Choroid plexus epithelial cell (primary cell): ENCODE measurements at regions not wholly inside any gene's neighbourhood (a gene's known extent, or its start where the extent isn't known, plus 50 kb on each side); places are given as distances from the start of the nearest gene placed in this dataset.

Experiments
- DNase-seq: peaks from one replicate; pipeline ENCODE4 v3.0.0-alpha.2; 2010; ENCODE audit warnings: low read depth
- H3K4me3 ChIP-seq: 2 replicates; pipeline ENCODE4 v1.5.1; 2011; ENCODE audit warnings: low read depth, mild to moderate bottlenecking, control low read depth, low read length, moderate library complexity
- TF ChIP-seq, protein P1 (sequence below): conservative IDR thresholded peaks from 2 replicates; pipeline ENCODE4 v1.5.1; 2011; ENCODE audit warnings: low read depth, mild to moderate bottlenecking, control low read depth, inconsistent platforms, low read length, moderate library complexity

DNA sequence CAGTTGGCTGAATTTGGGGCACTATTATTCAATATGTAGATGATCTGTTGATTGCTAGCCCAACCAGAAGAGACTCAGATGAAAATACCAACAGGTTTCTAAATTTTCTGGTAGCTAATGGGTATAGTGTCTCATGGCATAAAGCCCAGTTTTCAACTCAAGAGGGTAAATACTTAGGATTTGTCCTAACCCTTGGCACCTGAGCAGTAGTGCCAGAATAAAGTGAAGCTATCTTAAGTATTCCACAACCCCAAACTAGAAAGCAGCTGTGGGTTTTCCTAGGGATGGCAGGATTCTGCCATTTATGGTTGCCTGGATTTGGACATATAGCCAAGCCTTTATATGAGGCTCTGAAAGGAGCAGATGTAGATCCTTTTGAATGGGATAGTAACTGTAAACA is 119.0 kb downstream of the AGTR2 start:
- TF ChIP-seq, protein P1, sequence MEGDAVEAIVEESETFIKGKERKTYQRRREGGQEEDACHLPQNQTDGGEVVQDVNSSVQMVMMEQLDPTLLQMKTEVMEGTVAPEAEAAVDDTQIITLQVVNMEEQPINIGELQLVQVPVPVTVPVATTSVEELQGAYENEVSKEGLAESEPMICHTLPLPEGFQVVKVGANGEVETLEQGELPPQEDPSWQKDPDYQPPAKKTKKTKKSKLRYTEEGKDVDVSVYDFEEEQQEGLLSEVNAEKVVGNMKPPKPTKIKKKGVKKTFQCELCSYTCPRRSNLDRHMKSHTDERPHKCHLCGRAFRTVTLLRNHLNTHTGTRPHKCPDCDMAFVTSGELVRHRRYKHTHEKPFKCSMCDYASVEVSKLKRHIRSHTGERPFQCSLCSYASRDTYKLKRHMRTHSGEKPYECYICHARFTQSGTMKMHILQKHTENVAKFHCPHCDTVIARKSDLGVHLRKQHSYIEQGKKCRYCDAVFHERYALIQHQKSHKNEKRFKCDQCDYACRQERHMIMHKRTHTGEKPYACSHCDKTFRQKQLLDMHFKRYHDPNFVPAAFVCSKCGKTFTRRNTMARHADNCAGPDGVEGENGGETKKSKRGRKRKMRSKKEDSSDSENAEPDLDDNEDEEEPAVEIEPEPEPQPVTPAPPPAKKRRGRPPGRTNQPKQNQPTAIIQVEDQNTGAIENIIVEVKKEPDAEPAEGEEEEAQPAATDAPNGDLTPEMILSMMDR = no peak
- DNase-seq = no peak
- no peak overlapping the region for H3K4me3 ChIP-seq

DNA sequence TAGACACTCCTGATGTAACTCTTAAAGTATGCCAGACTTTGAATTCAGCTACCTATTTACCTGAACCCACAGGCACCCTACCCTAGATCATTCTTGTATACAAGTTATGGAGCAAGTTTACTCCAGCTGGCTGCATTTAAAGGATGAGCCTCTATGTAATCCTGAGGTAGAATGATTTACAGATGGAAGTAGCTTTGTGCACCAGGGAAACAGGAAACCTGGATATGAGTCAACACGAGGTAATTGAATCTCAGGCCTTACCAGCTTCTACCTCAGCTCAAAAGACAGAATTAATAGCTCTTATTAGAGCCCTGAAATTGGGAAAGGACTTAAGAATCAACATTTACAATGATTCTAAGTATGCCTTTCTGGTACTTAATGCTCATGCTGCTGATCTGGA is 119.8 kb downstream of the AGTR2 start:
- no peak overlapping the region for H3K4me3 ChIP-seq
- TF ChIP-seq, protein P1 = no peak
- DNase-seq = no peak

DNA sequence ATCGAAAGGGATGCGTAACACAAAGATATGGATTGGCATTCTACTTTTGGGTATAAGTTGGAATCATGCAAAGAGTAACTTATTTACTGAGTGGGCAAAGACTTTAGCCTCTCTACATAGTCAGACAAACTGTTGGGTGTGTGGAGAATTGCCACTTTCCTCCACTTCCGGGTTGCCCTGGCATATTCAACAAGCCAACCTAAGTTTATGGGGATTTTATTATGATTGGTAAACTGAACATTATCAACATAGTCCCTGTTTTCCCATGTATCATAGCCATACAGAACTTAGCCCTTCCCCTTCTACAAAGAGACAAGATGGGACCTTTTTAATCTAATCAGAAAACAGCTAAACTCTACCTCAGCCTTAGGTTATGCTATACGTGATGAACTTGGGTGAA is 121.6 kb downstream of the AGTR2 start:
- no peak overlapping the region for H3K4me3 ChIP-seq
- TF ChIP-seq, protein P1 = no peak
- DNase-seq = no peak

DNA sequence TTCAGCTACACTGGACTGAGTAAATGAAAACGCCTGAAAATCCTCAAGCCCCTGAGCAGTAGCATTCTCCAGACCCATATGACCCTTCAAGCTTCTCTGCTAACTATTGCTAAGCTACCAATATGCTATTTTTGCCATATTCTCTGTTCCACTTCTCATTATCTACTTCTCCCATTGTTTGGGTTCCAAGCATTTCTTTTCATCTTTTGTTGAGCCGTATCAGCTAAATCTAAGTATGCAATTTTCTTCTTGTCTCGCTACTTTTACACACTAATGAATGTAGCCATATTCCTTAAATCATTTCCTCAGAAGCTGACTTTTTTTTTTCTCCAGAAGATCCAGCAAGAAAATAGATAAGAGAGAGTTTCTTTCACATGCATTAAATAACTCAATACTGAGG is 128.4 kb downstream of the AGTR2 start:
- H3K4me3 ChIP-seq = no peak overlapping the region
- TF ChIP-seq, protein P1 = no peak
- no peak for DNase-seq

DNA sequence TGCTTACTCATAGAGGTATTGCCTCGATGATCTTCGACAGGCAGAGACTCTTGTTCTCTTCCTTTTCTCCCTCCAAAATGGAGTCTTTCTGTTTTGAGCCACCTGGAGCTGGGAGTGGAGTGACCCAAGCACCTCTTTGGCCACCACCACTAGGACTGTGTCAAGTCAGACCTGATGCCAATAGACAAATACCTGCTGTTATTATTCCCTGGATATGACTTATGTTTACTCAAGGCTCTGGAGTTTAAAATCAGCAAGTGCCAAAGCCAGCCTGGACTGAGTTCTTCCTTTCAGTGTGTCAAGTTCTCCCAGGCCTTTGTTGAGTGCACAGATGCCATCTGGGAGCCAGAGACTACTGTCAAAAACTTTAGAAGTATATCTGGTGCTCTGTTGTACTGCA is 130.2 kb upstream of the SLC6A14 start:
- no peak for DNase-seq
- TF ChIP-seq, protein P1 = no peak
- H3K4me3 ChIP-seq = no peak overlapping the region

DNA sequence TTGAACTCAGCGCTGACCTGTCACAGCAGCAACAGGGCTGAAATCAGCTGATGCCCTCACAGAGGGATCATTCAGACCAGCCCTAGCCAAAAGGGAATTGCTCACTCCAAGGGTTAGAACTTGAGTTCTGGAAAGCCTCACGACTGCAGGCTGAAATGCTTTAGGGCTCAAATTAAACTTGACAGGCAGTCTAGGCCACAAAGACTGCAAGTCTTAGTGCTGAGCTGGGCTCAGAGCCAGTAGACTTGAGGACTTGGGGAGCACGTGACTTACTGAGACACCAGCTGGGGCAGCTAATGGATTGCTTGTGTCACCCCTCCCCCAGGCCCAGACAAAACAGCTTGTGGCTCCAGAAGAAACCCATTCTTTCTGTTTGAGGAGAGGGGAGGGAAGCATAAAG is 119.0 kb upstream of the SLC6A14 start:
- H3K4me3 ChIP-seq = no peak overlapping the region
- peak; percentile 81 for DNase-seq
- TF ChIP-seq, protein P1 = no peak

DNA sequence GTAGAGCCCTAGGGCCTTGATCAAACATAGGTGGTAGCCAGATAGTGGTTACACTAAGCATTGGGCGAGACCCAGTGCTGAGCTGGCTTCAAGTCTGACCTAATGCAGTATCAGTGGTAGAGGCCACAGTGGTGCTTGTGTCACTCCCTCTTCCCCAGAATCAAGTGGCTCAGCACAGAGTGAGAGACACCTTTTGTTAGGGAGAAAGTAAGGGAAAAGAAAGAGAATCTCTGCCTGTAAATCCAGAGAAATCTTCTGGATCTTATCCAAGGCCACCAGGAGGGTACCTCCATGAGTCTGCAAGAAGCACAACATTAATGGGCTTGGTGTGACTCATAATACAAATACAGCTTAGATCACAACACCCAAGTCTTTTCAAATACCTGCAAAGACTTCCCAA is 117.7 kb upstream of the SLC6A14 start:
- H3K4me3 ChIP-seq = no peak overlapping the region
- TF ChIP-seq, protein P1 = no peak
- peak; percentile 13 for DNase-seq
